ENCODE measurements at regions not wholly inside any gene's neighbourhood (a gene's known extent, or its start where the extent isn't known, plus 50 kb on each side); places are given as distances from the start of the nearest gene placed in this dataset.

GRCh38 chr4:126807132-126807531 lies 825.6 kb upstream of the INTU start:
- no peaks in the 10 kb centered on the region for H3K27me3 ChIP-seq
- H3K4me1 ChIP-seq = no peaks in the 10 kb centered on the region
- H3K36me3 ChIP-seq = no peaks in the 10 kb centered on the region
- H3K4me3 ChIP-seq = no peak overlapping the region
- H3K27ac ChIP-seq = no peak overlapping the region
- intact Hi-C loops (cut with DNase I) = no loop called here
- TF ChIP-seq CTCF (IDR thresholded peaks at IDR 0.05) (no peak), POLR2A (IDR thresholded peaks at IDR 0.05) (no peak), POLR2AphosphoS5 (IDR thresholded peaks at IDR 0.05; ENCODE audit: insufficient read depth in 1 of 2, low read depth in 1 of 2) (no peak)
- no peaks in the 10 kb centered on the region for H3K9me3 ChIP-seq
- DNase-seq (ENCODE audit: extremely low spot score in 2 of 2) = no peak

- Histone ChIP-seq H3K36me3 (no peaks in the 10 kb centered on the region), H3K4me3 (no peak overlapping the region), H3K4me1 (no peaks in the 10 kb centered on the region), H3K9me3 (no peaks in the 10 kb centered on the region), H3K27ac (no peak overlapping the region), H3K27me3 (no peaks in the 10 kb centered on the region)
- DNase-seq (ENCODE audit: extremely low spot score in 2 of 2) = no peak
- intact Hi-C loops (cut with DNase I) = no loop called here
- TF ChIP-seq CTCF (IDR thresholded peaks at IDR 0.05) (no peak), POLR2A (IDR thresholded peaks at IDR 0.05) (no peak), POLR2AphosphoS5 (IDR thresholded peaks at IDR 0.05; ENCODE audit: insufficient read depth in 1 of 2, low read depth in 1 of 2) (no peak)
These were observed 820.7 kb upstream of the INTU start for GRCh38 chr4:126812076-126812475.

GRCh38 chr4:126820631-126821030 lies 812.1 kb upstream of the INTU start:
- Histone ChIP-seq H3K9me3 (no peaks in the 10 kb centered on the region), H3K36me3 (no peaks in the 10 kb centered on the region), H3K27me3 (no peaks in the 10 kb centered on the region), H3K27ac (no peak overlapping the region), H3K4me1 (no peaks in the 10 kb centered on the region), H3K4me3 (no peak overlapping the region)
- no peak for DNase-seq (ENCODE audit: extremely low spot score in 2 of 2)
- TF ChIP-seq POLR2A (IDR thresholded peaks at IDR 0.05) (no peak), CTCF (IDR thresholded peaks at IDR 0.05) (no peak), POLR2AphosphoS5 (IDR thresholded peaks at IDR 0.05; ENCODE audit: insufficient read depth in 1 of 2, low read depth in 1 of 2) (no peak)
- intact Hi-C loops (cut with DNase I) = no loop called here

- DNase-seq (ENCODE audit: extremely low spot score in 2 of 2) = no peak
- no peaks in the 10 kb centered on the region for H3K36me3 ChIP-seq
- TF ChIP-seq POLR2AphosphoS5 (IDR thresholded peaks at IDR 0.05; ENCODE audit: insufficient read depth in 1 of 2, low read depth in 1 of 2) (no peak), POLR2A (IDR thresholded peaks at IDR 0.05) (no peak), CTCF (IDR thresholded peaks at IDR 0.05) (no peak)
- no peak overlapping the region for H3K4me3 ChIP-seq
- intact Hi-C loops (cut with DNase I) = no loop called here
- no peaks in the 10 kb centered on the region for H3K27me3 ChIP-seq
- H3K9me3 ChIP-seq = no peaks in the 10 kb centered on the region
- H3K27ac ChIP-seq = no peak overlapping the region
- H3K4me1 ChIP-seq = no peaks in the 10 kb centered on the region
These were observed 811.6 kb upstream of the INTU start for GRCh38 chr4:126821152-126821551.

GRCh38 chr4:126825083-126825482 lies 807.7 kb upstream of the INTU start:
- intact Hi-C loops (cut with DNase I) = no loop called here
- TF ChIP-seq POLR2AphosphoS5 (IDR thresholded peaks at IDR 0.05; ENCODE audit: insufficient read depth in 1 of 2, low read depth in 1 of 2) = no peak
- no peak for TF ChIP-seq CTCF (IDR thresholded peaks at IDR 0.05)
- TF ChIP-seq POLR2A (IDR thresholded peaks at IDR 0.05) = no peak
- no peak for DNase-seq (ENCODE audit: extremely low spot score in 2 of 2)
- H3K27me3 ChIP-seq = no peaks in the 10 kb centered on the region
- no peaks in the 10 kb centered on the region for H3K4me1 ChIP-seq
- no peaks in the 10 kb centered on the region for H3K9me3 ChIP-seq
- H3K4me3 ChIP-seq = no peak overlapping the region
- H3K27ac ChIP-seq = no peak overlapping the region
- no peaks in the 10 kb centered on the region for H3K36me3 ChIP-seq
